ENCODE measurements at regions not wholly inside any gene's neighbourhood (a gene's known extent, or its start where the extent isn't known, plus 50 kb on each side); places are given as distances from the start of the nearest gene placed in this dataset.

- H3K27ac Mint-ChIP-seq (ENCODE audit: unreplicated experiment) = no peak overlapping the region
- intact Hi-C loops (cut with micrococcal nuclease; ENCODE audit: unreplicated experiment) = no loop called here
- TF ChIP-seq CTCF (IDR thresholded peaks at IDR 0.05; ENCODE audit: unreplicated experiment) = no peak
- peaks cover 21% of the 10 kb centered on the region for H3K27me3 Mint-ChIP-seq (ENCODE audit: unreplicated experiment)
- BruUV-seq (replicated peaks) = no TSS peak
- H3K4me3 Mint-ChIP-seq (ENCODE audit: low read depth, unreplicated experiment) = no peak overlapping the region
- H3K36me3 Mint-ChIP-seq (ENCODE audit: insufficient read depth, unreplicated experiment) = no peaks in the 10 kb centered on the region
- H3K9me3 Mint-ChIP-seq (ENCODE audit: low read depth, unreplicated experiment) = no peaks in the 10 kb centered on the region
- DNase-seq = no peak
- peaks cover 8% of the 10 kb centered on the region for H3K4me1 Mint-ChIP-seq (ENCODE audit: low read depth, unreplicated experiment)
- CTCF ChIA-PET = interaction anchor here (1.0 kb wide), 1 partner anchor 8 kb away, joined by 3 read pairs; no protein-coding TSS in a partner anchor
Observed at GRCh38 chr9:95771556-95772246, 103.8 kb upstream of the ERCC6L2 start.

DNA sequence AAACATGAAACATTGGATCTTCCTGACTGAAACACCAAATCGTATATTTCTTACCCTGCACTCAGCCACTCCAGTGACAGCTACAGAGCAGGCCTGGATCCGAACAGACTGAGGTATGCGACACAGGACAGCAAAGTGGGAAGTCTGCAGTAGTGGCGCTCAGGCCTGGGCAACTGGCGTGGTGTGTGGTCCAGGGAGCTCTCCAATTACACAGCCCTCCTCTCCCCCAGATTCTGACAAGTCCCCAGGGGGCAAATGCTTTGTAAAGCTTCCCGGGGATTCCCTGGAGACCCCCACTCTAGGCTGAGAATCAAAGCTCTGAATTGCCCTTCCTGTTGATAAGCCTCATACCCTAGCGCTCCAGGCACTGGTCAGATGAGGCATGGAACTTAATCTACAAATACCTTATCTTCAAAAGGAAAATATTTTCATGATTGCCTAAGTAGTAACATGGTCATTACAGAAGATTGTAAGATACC, 104.8 kb upstream of the ERCC6L2 start:
- DNase-seq = no peak
- CTCF ChIA-PET = interaction anchor here (0.6 kb wide), 1 partner anchor 14 kb away, joined by 3 read pairs; no protein-coding TSS in a partner anchor
- Mint-ChIP-seq H3K36me3 (ENCODE audit: insufficient read depth, unreplicated experiment) (no peaks in the 10 kb centered on the region), H3K27ac (ENCODE audit: unreplicated experiment) (no peak overlapping the region), H3K9me3 (ENCODE audit: low read depth, unreplicated experiment) (no peaks in the 10 kb centered on the region), H3K4me1 (ENCODE audit: low read depth, unreplicated experiment) (peaks cover 8% of the 10 kb centered on the region), H3K4me3 (ENCODE audit: low read depth, unreplicated experiment) (no peak overlapping the region), H3K27me3 (ENCODE audit: unreplicated experiment) (peaks cover 11% of the 10 kb centered on the region)
- no peak for TF ChIP-seq CTCF (IDR thresholded peaks at IDR 0.05; ENCODE audit: unreplicated experiment)
- no TSS peak for BruUV-seq (replicated peaks)
- intact Hi-C loops (cut with micrococcal nuclease; ENCODE audit: unreplicated experiment) = no loop called here

DNA sequence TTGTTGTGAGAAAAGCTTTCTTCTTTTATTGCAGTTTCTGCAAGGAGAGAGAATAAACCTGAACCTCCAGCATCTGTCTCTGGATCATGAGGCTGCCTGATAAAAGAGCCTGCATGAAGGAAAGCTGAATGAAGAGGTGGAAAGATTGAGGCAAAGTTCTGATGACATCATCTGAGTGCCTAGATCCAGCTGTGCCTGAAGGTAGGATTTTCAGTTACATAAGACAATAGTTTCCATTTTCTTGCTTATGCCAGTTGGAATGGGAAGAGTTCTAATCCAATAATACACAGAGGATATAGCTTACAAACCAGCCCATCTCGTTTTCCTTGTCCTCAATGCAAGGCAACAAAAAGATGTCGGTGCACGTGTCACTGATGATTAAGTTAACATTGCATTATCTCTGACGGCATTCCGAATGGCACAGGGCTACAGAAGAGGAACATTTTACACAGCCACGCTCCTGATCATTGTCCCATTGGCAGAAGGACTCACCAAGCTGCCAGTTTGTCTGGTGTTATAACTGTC, 105.5 kb upstream of the ERCC6L2 start:
- peaks cover 8% of the 10 kb centered on the region for H3K4me1 Mint-ChIP-seq (ENCODE audit: low read depth, unreplicated experiment)
- TF ChIP-seq CTCF (IDR thresholded peaks at IDR 0.05; ENCODE audit: unreplicated experiment) = no peak
- CTCF ChIA-PET = no interaction called here
- no peak overlapping the region for H3K27ac Mint-ChIP-seq (ENCODE audit: unreplicated experiment)
- no TSS peak for BruUV-seq (replicated peaks)
- no peak for DNase-seq
- peaks cover 4% of the 10 kb centered on the region for H3K27me3 Mint-ChIP-seq (ENCODE audit: unreplicated experiment)
- H3K36me3 Mint-ChIP-seq (ENCODE audit: insufficient read depth, unreplicated experiment) = no peaks in the 10 kb centered on the region
- H3K9me3 Mint-ChIP-seq (ENCODE audit: low read depth, unreplicated experiment) = no peaks in the 10 kb centered on the region
- no peak overlapping the region for H3K4me3 Mint-ChIP-seq (ENCODE audit: low read depth, unreplicated experiment)
- intact Hi-C loops (cut with micrococcal nuclease; ENCODE audit: unreplicated experiment) = no loop called here

GRCh38 chr9:95769473-95769872, 106.0 kb upstream of the ERCC6L2 start:
- Mint-ChIP-seq H3K27ac (ENCODE audit: unreplicated experiment) (no peak overlapping the region), H3K27me3 (ENCODE audit: unreplicated experiment) (no peaks in the 10 kb centered on the region), H3K4me3 (ENCODE audit: low read depth, unreplicated experiment) (no peak overlapping the region), H3K9me3 (ENCODE audit: low read depth, unreplicated experiment) (no peaks in the 10 kb centered on the region), H3K4me1 (ENCODE audit: low read depth, unreplicated experiment) (peaks cover 8% of the 10 kb centered on the region), H3K36me3 (ENCODE audit: insufficient read depth, unreplicated experiment) (no peaks in the 10 kb centered on the region)
- intact Hi-C loops (cut with micrococcal nuclease; ENCODE audit: unreplicated experiment) = no loop called here
- TF ChIP-seq CTCF (IDR thresholded peaks at IDR 0.05; ENCODE audit: unreplicated experiment) = no peak
- CTCF ChIA-PET = no interaction called here
- no peak for DNase-seq
- BruUV-seq (replicated peaks) = no TSS peak

Data from Calu3 (cell line).